ENCODE measurements at regions not wholly inside any gene's neighbourhood (a gene's known extent, or its start where the extent isn't known, plus 50 kb on each side); places are given as distances from the start of the nearest gene placed in this dataset.
"Not testable (repeated sequence)": the region's sequence is repeated elsewhere in the genome, so short reads cannot be mapped to it uniquely, and the experiment has no call there.

DNA sequence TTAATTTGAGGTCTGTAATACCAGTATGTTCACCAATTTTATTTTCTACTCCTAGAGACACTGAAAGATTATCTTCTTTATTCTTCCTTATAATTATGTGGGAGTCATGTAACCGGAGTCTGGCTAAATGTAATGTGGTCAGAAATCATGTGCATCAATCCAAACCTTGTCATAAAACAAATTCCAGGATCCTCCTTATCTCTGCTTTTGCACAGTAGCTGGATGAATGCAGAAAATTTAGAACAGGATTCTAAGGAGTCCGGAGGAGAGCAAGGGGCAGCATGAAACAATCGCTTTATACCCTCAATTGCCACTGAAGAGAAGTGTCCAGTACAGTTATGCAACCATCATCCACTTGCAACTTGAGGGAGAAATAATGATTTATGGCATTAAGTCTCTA, 2674.7 kb upstream of the PCDH20 start:
- FAIRE-seq, result no peak

GRCh38 chr13:64088491-64088890, 2672.8 kb upstream of the PCDH20 start:
- no peak for FAIRE-seq

DNA sequence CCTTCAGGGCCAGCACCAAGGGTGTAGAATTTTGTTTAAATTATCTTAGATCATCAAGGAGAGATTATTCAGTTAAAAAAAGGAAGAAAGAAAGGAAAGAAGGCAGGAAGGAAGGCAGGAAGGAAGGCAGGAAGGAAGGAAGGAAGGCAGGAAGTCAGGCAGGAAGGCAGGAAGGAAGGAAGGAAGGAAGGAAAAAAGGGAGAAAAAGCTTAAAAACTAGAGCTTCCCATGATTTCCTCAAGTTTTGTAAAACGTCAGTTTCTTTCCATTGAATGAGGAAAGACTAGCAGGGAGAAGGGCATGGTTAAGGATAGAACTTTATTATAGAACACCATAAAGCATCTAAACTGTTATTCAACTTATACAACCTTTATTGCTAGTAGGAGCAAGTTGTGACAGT, 2672.0 kb upstream of the PCDH20 start:
- FAIRE-seq, result no peak

- no peak for FAIRE-seq
Observed at GRCh38 chr13:64083811-64084210, 2668.2 kb upstream of the PCDH20 start.

- FAIRE-seq, result no peak
Observed at GRCh38 chr13:64083396-64083795, 2667.7 kb upstream of the PCDH20 start.

GRCh38 chr13:64078480-64078936, 2662.9 kb upstream of the PCDH20 start:
- FAIRE-seq, result no peak

DNA sequence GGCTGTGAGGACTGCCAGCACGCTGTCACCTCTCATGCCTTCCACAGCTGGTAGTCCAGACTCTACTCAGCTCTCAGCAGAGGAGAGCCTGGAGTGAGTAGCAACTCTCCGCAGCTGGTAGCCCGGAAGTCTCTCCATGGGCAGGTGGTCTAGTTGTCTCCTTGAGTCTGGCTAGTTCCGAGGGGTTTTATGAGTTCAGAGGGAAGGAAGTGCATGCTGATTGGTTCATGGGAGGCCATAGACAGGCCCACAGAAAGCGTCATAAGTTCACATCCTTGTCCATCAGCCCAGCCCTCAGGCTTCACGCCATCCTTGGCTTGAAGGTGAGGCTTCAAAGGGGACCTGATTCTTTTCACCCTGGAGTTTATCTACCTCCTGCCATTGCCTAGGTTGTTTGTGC, 2662.4 kb upstream of the PCDH20 start:
- FAIRE-seq, result no peak

GRCh38 chr13:64077132-64077835, 2661.6 kb upstream of the PCDH20 start:
- not testable (repeated sequence) for FAIRE-seq

- FAIRE-seq, result no peak
Observed at GRCh38 chr13:64075543-64076271, 2660.1 kb upstream of the PCDH20 start.

- no peak for FAIRE-seq
Observed at GRCh38 chr13:64074971-64075474, 2659.4 kb upstream of the PCDH20 start.

DNA sequence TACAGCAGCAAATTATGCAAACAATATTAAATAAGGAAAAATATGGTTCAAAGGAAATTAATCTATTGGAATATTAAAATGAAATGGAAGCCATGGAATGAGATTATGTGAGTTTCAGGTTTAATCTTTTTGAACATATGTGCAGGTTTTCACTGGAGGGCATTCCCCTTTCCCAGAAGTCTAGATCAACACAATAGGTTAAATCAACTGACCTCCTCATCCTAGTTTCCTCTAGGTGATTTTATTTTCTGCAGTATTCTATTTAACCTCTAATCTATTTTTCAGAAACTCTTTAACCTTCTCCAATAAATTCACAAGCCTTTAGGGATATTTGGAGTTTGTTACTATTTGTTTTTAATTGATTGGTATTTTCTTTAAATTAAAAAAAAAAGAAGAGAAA, 2657.6 kb upstream of the PCDH20 start:
- FAIRE-seq, result no peak

- FAIRE-seq, result no peak
Observed at GRCh38 chr13:64071352-64071751, 2655.7 kb upstream of the PCDH20 start.

DNA sequence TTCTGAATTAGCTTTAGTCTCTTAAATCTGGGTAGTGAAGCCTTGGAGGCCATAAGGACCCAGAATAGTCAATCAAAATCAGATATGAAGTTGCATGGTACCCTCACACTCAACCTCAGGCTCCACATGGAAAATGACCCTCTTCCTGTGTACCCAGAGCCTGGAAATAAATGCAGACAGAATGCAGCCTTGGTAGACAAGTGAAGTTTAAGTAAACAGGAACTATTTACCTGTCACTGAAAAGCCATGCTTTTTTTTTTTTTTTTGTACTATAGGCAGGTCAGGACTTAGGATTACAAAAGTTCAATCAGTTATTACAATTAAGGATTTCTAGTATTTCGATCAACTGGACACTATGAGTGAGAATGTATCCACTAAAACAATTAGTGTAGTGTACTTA, 2654.2 kb upstream of the PCDH20 start:
- FAIRE-seq, result no peak

- FAIRE-seq, result no peak
Observed at GRCh38 chr13:64066711-64067110, 2651.1 kb upstream of the PCDH20 start.

GRCh38 chr13:64061649-64062048, 2646.0 kb upstream of the PCDH20 start:
- no peak for FAIRE-seq

- no peak for FAIRE-seq
Observed at GRCh38 chr13:64057372-64058020, 2641.8 kb upstream of the PCDH20 start.

DNA sequence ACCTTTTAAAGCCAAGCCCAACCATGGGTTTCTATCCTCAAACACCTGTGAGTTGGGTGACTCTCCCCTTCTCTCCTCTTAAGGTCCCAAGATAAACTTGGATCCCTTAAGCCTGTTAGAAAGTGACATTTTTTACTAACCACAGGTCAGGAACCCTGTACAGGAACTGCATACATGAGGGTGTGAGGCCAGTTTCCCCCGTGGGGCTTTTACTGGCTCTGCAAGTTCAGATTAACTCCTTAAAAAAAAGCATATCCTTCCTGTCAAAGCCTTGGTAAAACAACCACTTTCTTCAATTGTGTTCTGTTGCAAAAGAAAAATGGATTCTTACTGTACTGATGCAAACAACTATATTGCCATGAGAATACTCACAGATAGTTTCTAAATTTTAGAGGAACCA, 2638.7 kb upstream of the PCDH20 start:
- FAIRE-seq, result no peak

DNA sequence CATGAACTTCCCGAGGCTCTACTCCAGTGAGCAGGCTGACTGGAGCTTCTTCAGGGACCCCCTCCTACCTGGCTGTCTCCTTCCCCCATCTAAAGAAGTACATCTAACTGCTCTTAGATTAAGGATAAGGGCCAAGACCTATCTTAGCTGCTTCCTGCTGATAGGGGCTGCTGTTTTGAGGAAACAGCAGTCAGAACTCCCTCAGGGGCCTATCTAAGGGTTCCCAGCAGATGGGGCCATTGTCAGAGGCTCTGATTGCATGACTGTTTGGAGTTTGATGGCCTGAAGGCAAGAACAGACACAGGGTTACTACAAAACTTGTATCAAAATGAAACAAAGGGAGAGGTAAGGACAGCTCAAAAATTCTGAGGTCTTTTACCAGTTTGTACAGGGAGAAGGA, 2636.9 kb upstream of the PCDH20 start:
- FAIRE-seq, result no peak

DNA sequence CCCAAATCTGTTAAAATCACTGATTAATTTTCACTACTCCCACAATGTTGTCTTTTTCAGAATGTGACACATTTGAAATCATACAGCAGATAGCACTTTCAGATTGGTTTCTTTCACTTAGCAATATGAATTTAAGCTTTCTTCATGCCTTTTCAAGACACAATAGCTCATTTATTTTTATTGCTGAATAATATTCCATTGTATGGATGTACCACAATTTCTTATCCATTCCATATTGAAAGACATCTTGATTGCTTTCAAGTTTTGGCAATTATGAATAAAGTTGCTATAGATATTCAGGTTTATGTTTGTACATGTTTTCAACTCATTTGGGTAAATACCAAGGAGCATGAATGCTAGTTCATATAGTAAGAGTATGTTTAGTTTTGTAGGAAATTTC, 2635.6 kb upstream of the PCDH20 start:
- FAIRE-seq, result no peak

DNA sequence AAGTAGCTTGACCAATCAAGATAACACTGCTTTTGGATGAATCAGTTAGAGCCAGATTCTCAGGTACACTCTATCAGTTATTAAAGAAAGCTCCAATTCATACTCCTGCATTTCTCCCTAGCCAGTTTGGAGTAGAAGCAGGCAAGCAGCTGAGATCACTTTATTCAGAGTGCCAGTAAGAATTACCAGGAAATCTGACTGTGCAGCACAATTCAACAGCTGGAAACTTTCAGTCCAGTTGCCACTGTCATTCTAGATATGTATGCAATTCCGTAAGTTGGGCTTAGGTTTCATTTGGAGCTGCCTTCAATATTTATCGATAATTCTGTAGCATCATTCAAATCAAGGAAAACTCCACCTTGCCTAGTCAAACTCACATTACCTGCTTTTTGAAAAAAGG, 2625.6 kb upstream of the PCDH20 start:
- FAIRE-seq, result no peak

GRCh38 chr13:64033921-64034320, 2618.3 kb upstream of the PCDH20 start:
- FAIRE-seq, result no peak

GRCh38 chr13:64029343-64030093, 2613.9 kb upstream of the PCDH20 start:
- no peak for FAIRE-seq

DNA sequence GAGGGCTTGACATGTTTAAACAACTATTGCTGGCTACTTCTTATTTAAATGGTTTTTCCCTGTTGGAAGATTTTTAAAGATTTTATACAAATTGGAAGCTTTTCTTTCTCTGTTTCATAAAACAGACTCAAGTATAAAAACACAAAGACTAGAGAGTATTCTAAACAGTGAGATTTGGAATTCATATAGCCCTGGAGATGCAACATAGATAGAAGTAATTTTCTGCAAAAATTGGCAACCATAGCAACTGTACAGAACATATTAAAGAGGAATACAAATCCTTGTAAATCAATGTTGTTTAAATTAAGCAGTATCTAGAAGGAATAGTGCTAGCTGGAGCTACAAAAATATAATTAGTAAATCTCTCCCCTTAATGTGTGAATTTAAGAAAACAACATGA, 2612.9 kb upstream of the PCDH20 start:
- FAIRE-seq, result no peak

Data from colon (tissue), 2 donors.